Common myeloid progenitor, CD34-positive (primary cell): ENCODE measurements at regions not wholly inside any gene's neighbourhood (a gene's known extent, or its start where the extent isn't known, plus 50 kb on each side); places are given as distances from the start of the nearest gene placed in this dataset.

Source experiments
- CTCF ChIA-PET: fragments of 350-600 bp; sonication (Branson Sonifier 250); formaldehyde crosslinking; loops from one replicate; lab custom pipeline; 2021; ENCODE audit warnings: antibody characterized with exemption; lab: Charles Lee
- POLR2A ChIA-PET: fragments of 350-600 bp; sonication (Branson Sonifier 250); formaldehyde crosslinking; loops from one replicate; lab custom pipeline; 2021; ENCODE audit warnings: antibody characterized with exemption; lab: Charles Lee
- DNase-seq, 3 donors: peaks; one replicate each; pipeline versions ENCODE4 v3.0.0 to v3.0.0-alpha.2; 2013
- H3K27ac ChIP-seq, 2 experiments: 1 replicate in 1 of 2; 2 replicates in 1 of 2; pipeline ENCODE4 v1.7.0; 2013; ENCODE audit warnings: inconsistent platforms in 2 of 2, low read length in 2 of 2, mild to moderate bottlenecking in 2 of 2, low read depth in 1 of 2, moderate library complexity in 1 of 2; ENCODE audit not compliant: severe bottlenecking in 2 of 2, insufficient read depth in 1 of 2, poor library complexity in 1 of 2
- H3K27me3 ChIP-seq, 5 experiments: replicated peaks in 2 of 5; 1 replicate in 3 of 5; 2 replicates in 2 of 5; pipeline versions ENCODE4 v1.6.1 to v1.7.0; 2013; ENCODE audit warnings: low read length in 4 of 5, mild to moderate bottlenecking in 2 of 5, moderate library complexity in 2 of 5, inconsistent platforms in 1 of 5; ENCODE audit not compliant: insufficient read depth in 5 of 5, control insufficient read depth in 4 of 5
- H3K36me3 ChIP-seq, 4 experiments: 1 replicate in 2 of 4; 2 replicates in 2 of 4; pipeline versions ENCODE4 v1.6.1 to v1.7.0; 2013; ENCODE audit warnings: low read length in 3 of 4, control low read depth in 1 of 4, mild to moderate bottlenecking in 1 of 4; ENCODE audit not compliant: control insufficient read depth in 4 of 4, insufficient read depth in 4 of 4
- H3K4me1 ChIP-seq, 4 experiments: 1 replicate in 3 of 4; 2 replicates in 1 of 4; pipeline versions ENCODE4 v1.6.1 to v1.7.1; 2013; ENCODE audit warnings: low read length in 3 of 4, mild to moderate bottlenecking in 3 of 4, control low read depth in 1 of 4, inconsistent platforms in 1 of 4, moderate library complexity in 1 of 4; ENCODE audit not compliant: control insufficient read depth in 4 of 4, insufficient read depth in 4 of 4; ENCODE audit errors: control extremely low read depth in 1 of 4
- H3K4me3 ChIP-seq, 7 experiments: 1 replicate in 4 of 7; 2 replicates in 3 of 7; pipeline versions ENCODE4 v1.5.1 to v1.7.0; 2013; ENCODE audit warnings: mild to moderate bottlenecking in 7 of 7, low read length in 6 of 7, moderate library complexity in 6 of 7, inconsistent platforms in 2 of 7, low read depth in 2 of 7, control low read depth in 1 of 7; ENCODE audit not compliant: insufficient read depth in 4 of 7, control insufficient read depth in 1 of 7; ENCODE audit errors: extremely low read depth in 1 of 7
- H3K9me3 ChIP-seq, 5 experiments: 1 replicate in 4 of 5; 2 replicates in 1 of 5; pipeline versions ENCODE4 v1.6.1 to v1.7.1; 2013; ENCODE audit warnings: low read length in 4 of 5, mild to moderate bottlenecking in 2 of 5, inconsistent platforms in 1 of 5, low read depth in 1 of 5, moderate library complexity in 1 of 5; ENCODE audit not compliant: control insufficient read depth in 4 of 5, insufficient read depth in 2 of 5; ENCODE audit errors: control extremely low read depth in 1 of 5
- WGBS: methylation state at CpG from one replicate; pipeline ENCODE4 v1.1.5; 2013; ENCODE audit not compliant: insufficient coverage; 5-methylcytosine and 5-hydroxymethylcytosine counted together

- no peaks in the 10 kb centered on the region for H3K4me1 ChIP-seq
- no peaks in the 10 kb centered on the region for H3K27me3 ChIP-seq
- no peak for DNase-seq
- ChIA-PET POLR2A (no interaction called here), CTCF (no interaction called here)
- 100% methylated on average over 1 of the region's 3 CpGs for WGBS
- H3K9me3 ChIP-seq: no peaks in the 10 kb centered on the region
- no peaks in the 10 kb centered on the region for H3K36me3 ChIP-seq
- no peak overlapping the region for H3K4me3 ChIP-seq
- no peak overlapping the region for H3K27ac ChIP-seq
These were observed 409.8 kb downstream of the CDH11 start for GRCh38 chr16:64712026-64712425.

GRCh38 chr16:64711596-64711995 is 410.3 kb downstream of the CDH11 start:
- no peak for DNase-seq
- 86% methylated on average over 1 of the region's 2 CpGs for WGBS
- no peak overlapping the region for H3K27ac ChIP-seq
- H3K36me3 ChIP-seq: no peaks in the 10 kb centered on the region
- no peaks in the 10 kb centered on the region for H3K27me3 ChIP-seq
- H3K9me3 ChIP-seq: no peaks in the 10 kb centered on the region
- CTCF ChIA-PET: no interaction called here
- no peaks in the 10 kb centered on the region for H3K4me1 ChIP-seq
- POLR2A ChIA-PET: no interaction called here
- no peak overlapping the region for H3K4me3 ChIP-seq

- no peaks in the 10 kb centered on the region for H3K36me3 ChIP-seq
- no peak overlapping the region for H3K27ac ChIP-seq
- no peak overlapping the region for H3K4me3 ChIP-seq
- POLR2A ChIA-PET: no interaction called here
- no peak for DNase-seq
- H3K4me1 ChIP-seq: no peaks in the 10 kb centered on the region
- CTCF ChIA-PET: no interaction called here
- no peaks in the 10 kb centered on the region for H3K9me3 ChIP-seq
- WGBS: 100% methylated on average over 1 of the region's 4 CpGs
- H3K27me3 ChIP-seq: no peaks in the 10 kb centered on the region
These were observed 410.8 kb downstream of the CDH11 start for GRCh38 chr16:64711026-64711425.

GRCh38 chr16:64705443-64705842 is 416.4 kb downstream of the CDH11 start:
- WGBS: no CpG with 5 or more reads among the region's 2 CpGs
- no peaks in the 10 kb centered on the region for H3K4me1 ChIP-seq
- no peak overlapping the region for H3K4me3 ChIP-seq
- H3K27me3 ChIP-seq: no peaks in the 10 kb centered on the region
- no peaks in the 10 kb centered on the region for H3K36me3 ChIP-seq
- no peak for DNase-seq
- H3K27ac ChIP-seq: no peak overlapping the region
- POLR2A ChIA-PET: no interaction called here
- CTCF ChIA-PET: no interaction called here
- peaks cover 0 to 1% (median 0%) of the 10 kb centered on the region in 5 experiments for H3K9me3 ChIP-seq

GRCh38 chr16:64704386-64704785 is 417.5 kb downstream of the CDH11 start:
- POLR2A ChIA-PET: no interaction called here
- WGBS: no CpG with 5 or more reads among the region's 2 CpGs
- H3K36me3 ChIP-seq: no peaks in the 10 kb centered on the region
- CTCF ChIA-PET: no interaction called here
- DNase-seq: no peak
- no peaks in the 10 kb centered on the region for H3K27me3 ChIP-seq
- no peak overlapping the region for H3K4me3 ChIP-seq
- H3K4me1 ChIP-seq: no peaks in the 10 kb centered on the region
- H3K27ac ChIP-seq: no peak overlapping the region
- peaks cover 0 to 1% (median 0%) of the 10 kb centered on the region in 5 experiments for H3K9me3 ChIP-seq

GRCh38 chr16:64702415-64702814 is 419.4 kb downstream of the CDH11 start:
- WGBS: no CpG with 5 or more reads among the region's 1 CpG
- ChIA-PET POLR2A (no interaction called here), CTCF (no interaction called here)
- Histone ChIP-seq H3K4me3 (no peak overlapping the region), H3K27ac (no peak overlapping the region), H3K36me3 (no peaks in the 10 kb centered on the region), H3K9me3 (peaks cover 0 to 1% (median 0%) of the 10 kb centered on the region in 5 experiments), H3K27me3 (no peaks in the 10 kb centered on the region), H3K4me1 (no peaks in the 10 kb centered on the region)
- no peak for DNase-seq

- ChIA-PET POLR2A (no interaction called here), CTCF (no interaction called here)
- DNase-seq: no peak
- Histone ChIP-seq H3K9me3 (peaks cover 0 to 1% (median 0%) of the 10 kb centered on the region in 5 experiments), H3K36me3 (no peaks in the 10 kb centered on the region), H3K27ac (no peak overlapping the region), H3K27me3 (no peaks in the 10 kb centered on the region), H3K4me3 (no peak overlapping the region), H3K4me1 (no peaks in the 10 kb centered on the region)
- WGBS: 95% methylated on average over 3 of the region's 3 CpGs
These were observed 421.2 kb downstream of the CDH11 start for GRCh38 chr16:64700628-64701027.
